ENCODE measurements at regions not wholly inside any gene's neighbourhood (a gene's known extent, or its start where the extent isn't known, plus 50 kb on each side); places are given as distances from the start of the nearest gene placed in this dataset.

DNA sequence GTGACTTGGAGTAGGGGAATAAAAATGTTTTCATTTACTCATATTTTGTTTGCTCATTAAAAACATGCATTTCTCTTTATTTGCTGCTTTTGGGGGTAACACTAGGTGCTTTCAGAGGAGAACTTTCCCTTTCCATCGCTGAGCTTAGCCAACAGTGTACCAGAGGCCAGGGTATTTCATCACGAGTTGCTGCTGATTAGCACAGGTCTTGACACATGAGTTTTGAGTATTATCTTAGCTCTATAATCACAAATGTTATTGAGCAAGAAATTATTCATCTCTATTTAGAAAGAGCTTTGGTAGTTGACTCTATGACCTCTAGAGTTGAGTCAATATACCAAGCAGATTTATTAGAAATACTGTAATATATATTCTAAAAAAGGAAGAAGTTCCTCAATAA lies 375.9 kb downstream of the NXPH1 start:
- TF ChIP-seq POLR2A (IDR thresholded peaks at IDR 0.05), result no peak
- TF ChIP-seq, protein P1, sequence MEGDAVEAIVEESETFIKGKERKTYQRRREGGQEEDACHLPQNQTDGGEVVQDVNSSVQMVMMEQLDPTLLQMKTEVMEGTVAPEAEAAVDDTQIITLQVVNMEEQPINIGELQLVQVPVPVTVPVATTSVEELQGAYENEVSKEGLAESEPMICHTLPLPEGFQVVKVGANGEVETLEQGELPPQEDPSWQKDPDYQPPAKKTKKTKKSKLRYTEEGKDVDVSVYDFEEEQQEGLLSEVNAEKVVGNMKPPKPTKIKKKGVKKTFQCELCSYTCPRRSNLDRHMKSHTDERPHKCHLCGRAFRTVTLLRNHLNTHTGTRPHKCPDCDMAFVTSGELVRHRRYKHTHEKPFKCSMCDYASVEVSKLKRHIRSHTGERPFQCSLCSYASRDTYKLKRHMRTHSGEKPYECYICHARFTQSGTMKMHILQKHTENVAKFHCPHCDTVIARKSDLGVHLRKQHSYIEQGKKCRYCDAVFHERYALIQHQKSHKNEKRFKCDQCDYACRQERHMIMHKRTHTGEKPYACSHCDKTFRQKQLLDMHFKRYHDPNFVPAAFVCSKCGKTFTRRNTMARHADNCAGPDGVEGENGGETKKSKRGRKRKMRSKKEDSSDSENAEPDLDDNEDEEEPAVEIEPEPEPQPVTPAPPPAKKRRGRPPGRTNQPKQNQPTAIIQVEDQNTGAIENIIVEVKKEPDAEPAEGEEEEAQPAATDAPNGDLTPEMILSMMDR (IDR thresholded peaks at IDR 0.05), result no peak
- H3K27me3 ChIP-seq, result no peaks in the 10 kb centered on the region
- no peak overlapping the region for H3K27ac ChIP-seq
- 62 to 74% methylated on average over 2 of the region's 2 CpGs for WGBS, 2 donors
- no peak for DNase-seq
- H3K36me3 ChIP-seq (ENCODE audit: low read depth, missing control alignments), result no peaks in the 10 kb centered on the region
- H3K4me3 ChIP-seq, result no peak overlapping the region
- H3K9me3 ChIP-seq, result no peaks in the 10 kb centered on the region
- intact Hi-C loops (cut with DNase I; ENCODE audit: low total_unique reads), result no loop called here
- no peaks in the 10 kb centered on the region for H3K4me1 ChIP-seq

DNA sequence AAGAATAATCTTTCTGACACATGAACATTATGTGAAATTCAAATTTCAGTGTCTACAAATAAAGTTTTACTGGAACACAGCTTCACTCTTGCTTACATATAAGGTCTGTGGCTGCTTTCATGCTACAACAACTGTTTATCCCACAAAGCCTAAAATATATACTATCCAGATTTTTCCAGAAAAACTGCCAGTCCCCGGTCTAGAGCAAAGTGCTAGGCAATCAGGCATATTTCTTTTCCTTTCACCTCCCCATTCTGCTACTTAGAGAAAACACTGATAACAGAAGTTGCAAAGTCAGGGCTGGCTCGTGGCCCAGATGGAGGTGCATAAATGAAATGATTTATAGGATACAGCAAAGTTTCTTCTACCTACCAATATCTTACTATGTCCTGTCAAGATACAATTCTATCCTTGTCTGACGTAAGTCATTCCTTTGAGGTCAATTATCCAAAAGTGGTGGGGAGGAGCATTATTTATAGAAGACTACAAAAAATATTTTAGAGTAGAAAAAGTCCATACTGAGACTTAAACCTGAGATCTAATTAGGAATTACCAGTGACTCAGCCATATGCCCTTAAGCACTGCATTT lies 384.1 kb downstream of the NXPH1 start:
- peak; percentile 28 for DNase-seq
- no peaks in the 10 kb centered on the region for H3K4me1 ChIP-seq
- intact Hi-C loops (cut with DNase I; ENCODE audit: low total_unique reads), result no loop called here
- no peaks in the 10 kb centered on the region for H3K27me3 ChIP-seq
- H3K36me3 ChIP-seq (ENCODE audit: low read depth, missing control alignments), result no peaks in the 10 kb centered on the region
- 31 to 40% methylated on average over 3 of the region's 3 CpGs for WGBS, 2 donors
- TF ChIP-seq, protein P1 (IDR thresholded peaks at IDR 0.05), result no peak
- TF ChIP-seq POLR2A (IDR thresholded peaks at IDR 0.05), result no peak
- no peak overlapping the region for H3K4me3 ChIP-seq
- H3K27ac ChIP-seq, result no peak overlapping the region
- H3K9me3 ChIP-seq, result no peaks in the 10 kb centered on the region

DNA sequence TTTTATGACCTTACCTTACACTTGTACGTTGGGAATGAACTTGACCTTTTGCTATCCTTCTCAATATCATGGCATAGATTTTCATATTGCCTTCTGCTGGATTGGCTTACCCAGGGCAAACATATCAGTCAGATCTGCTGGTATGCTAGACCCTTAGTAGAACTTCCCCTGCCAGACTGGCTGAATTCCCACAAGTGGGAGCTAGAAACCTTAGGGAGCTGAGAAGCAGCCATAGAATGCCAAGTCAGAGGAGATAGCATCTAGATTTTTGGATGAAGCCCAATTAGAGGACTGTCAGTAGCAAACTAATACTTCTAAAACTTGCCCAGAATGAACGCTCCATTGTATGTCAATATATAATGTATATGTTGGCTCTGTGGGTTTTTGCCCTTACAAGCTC lies 385.0 kb downstream of the NXPH1 start:
- Histone ChIP-seq H3K4me3 (no peak overlapping the region), H3K4me1 (no peaks in the 10 kb centered on the region), H3K27ac (no peak overlapping the region), H3K27me3 (no peaks in the 10 kb centered on the region), H3K9me3 (no peaks in the 10 kb centered on the region), H3K36me3 (ENCODE audit: low read depth, missing control alignments) (no peaks in the 10 kb centered on the region)
- WGBS, 2 donors, result 80 to 87% methylated on average over 2 of the region's 2 CpGs
- TF ChIP-seq POLR2A (IDR thresholded peaks at IDR 0.05), result no peak
- TF ChIP-seq, protein P1 (IDR thresholded peaks at IDR 0.05), result no peak
- DNase-seq, result no peak
- intact Hi-C loops (cut with DNase I; ENCODE audit: low total_unique reads), result no loop called here

DNA sequence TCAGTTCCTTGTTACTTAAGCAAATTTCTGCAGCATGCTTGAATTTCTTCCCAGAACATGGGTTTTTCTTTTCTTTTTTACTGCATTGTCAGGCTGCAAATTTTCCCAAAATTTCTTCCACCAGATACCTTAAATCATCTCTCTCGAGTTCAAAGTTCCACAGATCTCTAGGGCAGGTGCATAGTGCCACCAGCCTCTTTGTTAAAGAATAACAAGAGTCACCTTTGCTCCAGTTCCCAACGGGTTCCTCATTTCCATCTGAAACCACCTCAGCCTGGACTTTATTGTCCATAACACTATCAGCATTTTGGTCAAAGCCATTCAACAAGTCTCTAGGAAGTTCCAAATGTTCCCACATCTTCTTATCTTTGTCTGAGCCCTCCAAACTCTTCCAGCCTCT lies 389.2 kb downstream of the NXPH1 start:
- intact Hi-C loops (cut with DNase I; ENCODE audit: low total_unique reads), result no loop called here
- H3K4me3 ChIP-seq, result no peak overlapping the region
- TF ChIP-seq POLR2A (IDR thresholded peaks at IDR 0.05), result no peak
- TF ChIP-seq, protein P1 (IDR thresholded peaks at IDR 0.05), result no peak
- no peaks in the 10 kb centered on the region for H3K27me3 ChIP-seq
- no peaks in the 10 kb centered on the region for H3K36me3 ChIP-seq (ENCODE audit: low read depth, missing control alignments)
- 81 to 86% methylated on average over 2 of the region's 2 CpGs for WGBS, 2 donors
- H3K27ac ChIP-seq, result no peak overlapping the region
- H3K9me3 ChIP-seq, result no peaks in the 10 kb centered on the region
- no peak for DNase-seq
- no peaks in the 10 kb centered on the region for H3K4me1 ChIP-seq

DNA sequence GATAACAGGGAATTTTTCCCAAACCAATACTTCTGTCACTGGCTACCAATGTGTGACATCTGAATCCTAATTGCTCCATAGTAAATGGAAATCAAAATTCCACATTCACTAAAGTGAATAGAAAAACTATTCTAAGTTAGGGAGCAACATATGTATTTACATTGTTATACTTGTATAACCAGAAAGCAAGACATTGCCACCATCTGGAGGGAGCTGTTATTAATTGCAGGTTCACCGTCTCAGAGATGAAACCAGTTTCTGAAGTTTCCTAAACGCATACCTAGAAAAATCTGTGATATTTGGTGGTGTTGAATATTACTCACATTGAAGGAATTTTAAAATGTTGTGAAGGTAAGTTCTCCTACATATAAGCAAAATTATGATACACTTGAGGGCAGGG lies 390.1 kb downstream of the NXPH1 start:
- no peaks in the 10 kb centered on the region for H3K36me3 ChIP-seq (ENCODE audit: low read depth, missing control alignments)
- H3K27ac ChIP-seq, result no peak overlapping the region
- intact Hi-C loops (cut with DNase I; ENCODE audit: low total_unique reads), result no loop called here
- H3K4me1 ChIP-seq, result no peaks in the 10 kb centered on the region
- DNase-seq, result no peak
- 92 to 93% methylated on average over 2 of the region's 2 CpGs for WGBS, 2 donors
- H3K27me3 ChIP-seq, result no peaks in the 10 kb centered on the region
- no peak overlapping the region for H3K4me3 ChIP-seq
- TF ChIP-seq, protein P1 (IDR thresholded peaks at IDR 0.05), result no peak
- no peak for TF ChIP-seq POLR2A (IDR thresholded peaks at IDR 0.05)
- no peaks in the 10 kb centered on the region for H3K9me3 ChIP-seq

Data from testis (tissue), 2 donors.